Stimulated activated effector memory CD8-positive, alpha-beta T cell treated with anti-CD3 and anti-CD28 coated beads, Interleukin-12 subunit alpha, Interleukin-12 subunit beta, amount 100 ng/mL, for 72 hours (primary cell): ENCODE measurements at regions not wholly inside any gene's neighbourhood (a gene's known extent, or its start where the extent isn't known, plus 50 kb on each side); places are given as distances from the start of the nearest gene placed in this dataset.

ENCODE experiments used
- ATAC-seq: fragments of 150-1000 bp; cut with Tn5 transposase; 2 replicates; pipeline ENCODE4 v1.10.0; 2021
- DNase-seq, 2 donors: peaks; one replicate each; pipeline ENCODE4 v3.0.0; 2021 to 2022; ENCODE audit warnings: low spot score in 2 of 2
- H3K27ac Mint-ChIP-seq: one replicate; pipeline ENCODE4 v1.8.0; 2022; ENCODE audit warnings: mild to moderate bottlenecking, mixed read lengths
- H3K36me3 Mint-ChIP-seq: one replicate; pipeline ENCODE4 v1.8.0; 2022; ENCODE audit warnings: mild to moderate bottlenecking, mixed read lengths
- H3K4me1 Mint-ChIP-seq: one replicate; pipeline ENCODE4 v1.8.0; 2022; ENCODE audit warnings: mixed read lengths
- H3K4me3 Mint-ChIP-seq: one replicate; pipeline ENCODE4 v1.8.0; 2022; ENCODE audit warnings: mild to moderate bottlenecking, mixed read lengths
- H3K9me3 Mint-ChIP-seq: one replicate; pipeline ENCODE4 v1.8.0; 2022; ENCODE audit warnings: mixed read lengths

GRCh38 chr19:42662712-42663111, 68.0 kb upstream of the CEACAM8 start:
- ATAC-seq = no peak
- no peaks in the 10 kb centered on the region for H3K36me3 Mint-ChIP-seq
- peaks cover 6% of the 10 kb centered on the region for H3K9me3 Mint-ChIP-seq
- no peaks in the 10 kb centered on the region for H3K4me1 Mint-ChIP-seq
- H3K4me3 Mint-ChIP-seq = no peak overlapping the region
- DNase-seq = no peak
- H3K27ac Mint-ChIP-seq = no peak overlapping the region

GRCh38 chr19:42660353-42660752, 65.6 kb upstream of the CEACAM8 start:
- Mint-ChIP-seq H3K4me3 (no peak overlapping the region), H3K4me1 (no peaks in the 10 kb centered on the region), H3K27ac (no peak overlapping the region), H3K9me3 (peaks cover 6% of the 10 kb centered on the region), H3K36me3 (no peaks in the 10 kb centered on the region)
- ATAC-seq (no peak), DNase-seq (no peak)

GRCh38 chr19:42658076-42658475, 63.4 kb upstream of the CEACAM8 start:
- Mint-ChIP-seq H3K36me3 (no peaks in the 10 kb centered on the region), H3K4me3 (no peak overlapping the region), H3K27ac (no peak overlapping the region), H3K9me3 (peaks cover 6% of the 10 kb centered on the region), H3K4me1 (no peaks in the 10 kb centered on the region)
- ATAC-seq = peak; percentile 33
- DNase-seq = no peak

GRCh38 chr19:42657556-42657955, 62.8 kb upstream of the CEACAM8 start:
- ATAC-seq = peak; percentile 3
- no peak overlapping the region for H3K27ac Mint-ChIP-seq
- no peaks in the 10 kb centered on the region for H3K36me3 Mint-ChIP-seq
- peaks cover 6% of the 10 kb centered on the region for H3K9me3 Mint-ChIP-seq
- no peaks in the 10 kb centered on the region for H3K4me1 Mint-ChIP-seq
- no peak for DNase-seq
- no peak overlapping the region for H3K4me3 Mint-ChIP-seq

GRCh38 chr19:42655748-42656147, 61.0 kb upstream of the CEACAM8 start:
- peaks cover 6% of the 10 kb centered on the region for H3K9me3 Mint-ChIP-seq
- no peak for DNase-seq
- ATAC-seq = no peak
- H3K4me1 Mint-ChIP-seq = no peaks in the 10 kb centered on the region
- H3K4me3 Mint-ChIP-seq = no peak overlapping the region
- H3K27ac Mint-ChIP-seq = no peak overlapping the region
- H3K36me3 Mint-ChIP-seq = no peaks in the 10 kb centered on the region

- Mint-ChIP-seq H3K27ac (no peak overlapping the region), H3K4me1 (no peaks in the 10 kb centered on the region), H3K36me3 (no peaks in the 10 kb centered on the region), H3K9me3 (no peaks in the 10 kb centered on the region), H3K4me3 (no peak overlapping the region)
- ATAC-seq = no peak
- no peak for DNase-seq
These were observed 59.1 kb upstream of the CEACAM8 start for GRCh38 chr19:42653841-42654240.

GRCh38 chr19:42652021-42652420, 57.3 kb upstream of the CEACAM8 start:
- Mint-ChIP-seq H3K4me1 (no peaks in the 10 kb centered on the region), H3K36me3 (no peaks in the 10 kb centered on the region), H3K4me3 (no peak overlapping the region), H3K9me3 (no peaks in the 10 kb centered on the region), H3K27ac (no peak overlapping the region)
- ATAC-seq (no peak), DNase-seq (no peak)
